ENCODE measurements at regions not wholly inside any gene's neighbourhood (a gene's known extent, or its start where the extent isn't known, plus 50 kb on each side); places are given as distances from the start of the nearest gene placed in this dataset.

DNA sequence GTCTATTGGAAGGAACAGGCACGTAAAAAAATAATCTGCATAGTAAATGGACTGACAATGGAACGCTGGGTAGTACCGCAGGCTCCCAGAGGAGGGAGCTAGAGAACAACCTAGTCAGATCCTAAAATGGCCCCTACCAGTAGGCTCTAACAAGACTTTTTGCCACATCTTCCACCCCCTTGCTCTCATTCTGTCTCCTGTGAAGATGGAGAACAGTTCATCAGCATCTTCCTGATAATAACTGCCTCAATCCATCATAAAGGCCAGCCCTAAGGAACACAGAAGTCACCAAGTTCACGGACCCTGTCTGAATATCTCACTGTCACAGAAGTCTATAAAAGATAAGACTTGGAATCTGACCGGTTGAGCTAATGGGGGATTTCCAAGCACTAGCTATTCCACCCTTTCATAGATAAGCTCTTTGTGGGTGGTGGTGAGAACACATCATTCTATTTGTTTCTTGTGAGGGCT, 133.4 kb downstream of the SLC1A3 start:
- TF ChIP-seq, protein P1, sequence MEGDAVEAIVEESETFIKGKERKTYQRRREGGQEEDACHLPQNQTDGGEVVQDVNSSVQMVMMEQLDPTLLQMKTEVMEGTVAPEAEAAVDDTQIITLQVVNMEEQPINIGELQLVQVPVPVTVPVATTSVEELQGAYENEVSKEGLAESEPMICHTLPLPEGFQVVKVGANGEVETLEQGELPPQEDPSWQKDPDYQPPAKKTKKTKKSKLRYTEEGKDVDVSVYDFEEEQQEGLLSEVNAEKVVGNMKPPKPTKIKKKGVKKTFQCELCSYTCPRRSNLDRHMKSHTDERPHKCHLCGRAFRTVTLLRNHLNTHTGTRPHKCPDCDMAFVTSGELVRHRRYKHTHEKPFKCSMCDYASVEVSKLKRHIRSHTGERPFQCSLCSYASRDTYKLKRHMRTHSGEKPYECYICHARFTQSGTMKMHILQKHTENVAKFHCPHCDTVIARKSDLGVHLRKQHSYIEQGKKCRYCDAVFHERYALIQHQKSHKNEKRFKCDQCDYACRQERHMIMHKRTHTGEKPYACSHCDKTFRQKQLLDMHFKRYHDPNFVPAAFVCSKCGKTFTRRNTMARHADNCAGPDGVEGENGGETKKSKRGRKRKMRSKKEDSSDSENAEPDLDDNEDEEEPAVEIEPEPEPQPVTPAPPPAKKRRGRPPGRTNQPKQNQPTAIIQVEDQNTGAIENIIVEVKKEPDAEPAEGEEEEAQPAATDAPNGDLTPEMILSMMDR (IDR thresholded peaks at IDR 0.05; ENCODE audit: borderline replicate concordance, extremely low read depth, low read length, poor library complexity, severe bottlenecking), result peak; percentile 87
- no peak for TF ChIP-seq EZH2 (IDR thresholded peaks at IDR 0.05; ENCODE audit: borderline replicate concordance, low read depth, low read length, severe bottlenecking)
